ENCODE measurements at regions not wholly inside any gene's neighbourhood (a gene's known extent, or its start where the extent isn't known, plus 50 kb on each side); places are given as distances from the start of the nearest gene placed in this dataset.

GRCh38 chr18:33906046-33906445, 318.7 kb downstream of the NOL4 start:
- no peak for TF ChIP-seq ZFX (IDR thresholded peaks at IDR 0.05)
- TF ChIP-seq, protein P1, sequence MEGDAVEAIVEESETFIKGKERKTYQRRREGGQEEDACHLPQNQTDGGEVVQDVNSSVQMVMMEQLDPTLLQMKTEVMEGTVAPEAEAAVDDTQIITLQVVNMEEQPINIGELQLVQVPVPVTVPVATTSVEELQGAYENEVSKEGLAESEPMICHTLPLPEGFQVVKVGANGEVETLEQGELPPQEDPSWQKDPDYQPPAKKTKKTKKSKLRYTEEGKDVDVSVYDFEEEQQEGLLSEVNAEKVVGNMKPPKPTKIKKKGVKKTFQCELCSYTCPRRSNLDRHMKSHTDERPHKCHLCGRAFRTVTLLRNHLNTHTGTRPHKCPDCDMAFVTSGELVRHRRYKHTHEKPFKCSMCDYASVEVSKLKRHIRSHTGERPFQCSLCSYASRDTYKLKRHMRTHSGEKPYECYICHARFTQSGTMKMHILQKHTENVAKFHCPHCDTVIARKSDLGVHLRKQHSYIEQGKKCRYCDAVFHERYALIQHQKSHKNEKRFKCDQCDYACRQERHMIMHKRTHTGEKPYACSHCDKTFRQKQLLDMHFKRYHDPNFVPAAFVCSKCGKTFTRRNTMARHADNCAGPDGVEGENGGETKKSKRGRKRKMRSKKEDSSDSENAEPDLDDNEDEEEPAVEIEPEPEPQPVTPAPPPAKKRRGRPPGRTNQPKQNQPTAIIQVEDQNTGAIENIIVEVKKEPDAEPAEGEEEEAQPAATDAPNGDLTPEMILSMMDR (conservative IDR thresholded peaks at IDR 0.05) = no peak
- no peak overlapping the region for H3K27ac ChIP-seq

- TF ChIP-seq, protein P1 (conservative IDR thresholded peaks at IDR 0.05) = no peak
- no peak for TF ChIP-seq ZFX (IDR thresholded peaks at IDR 0.05)
- no peak overlapping the region for H3K27ac ChIP-seq
These were observed 322.7 kb downstream of the NOL4 start for GRCh38 chr18:33901894-33902512.

GRCh38 chr18:33900638-33901037, 322.6 kb downstream of the ASXL3 start:
- H3K27ac ChIP-seq = no peak overlapping the region
- TF ChIP-seq, protein P1 (conservative IDR thresholded peaks at IDR 0.05) = no peak
- no peak for TF ChIP-seq ZFX (IDR thresholded peaks at IDR 0.05)

DNA sequence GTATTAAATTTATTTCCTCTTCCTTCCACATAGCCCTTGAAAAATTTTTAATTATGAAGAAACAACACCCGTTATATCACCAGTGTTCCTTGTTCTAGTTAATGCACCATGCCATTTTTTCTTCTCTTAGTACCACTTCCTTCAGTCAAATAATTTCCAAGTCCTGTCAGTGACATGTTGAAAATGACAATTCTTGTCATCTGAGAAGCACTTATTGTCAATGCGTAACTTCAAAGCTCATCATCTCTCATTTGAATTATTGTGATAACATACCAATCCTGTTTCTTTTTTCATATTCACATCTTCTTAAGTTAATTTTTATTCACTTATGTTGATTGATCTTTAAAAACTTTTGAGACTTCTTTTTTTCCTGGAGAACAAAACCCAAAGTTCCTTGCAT, 320.4 kb downstream of the ASXL3 start:
- no peak overlapping the region for H3K27ac ChIP-seq
- no peak for TF ChIP-seq ZFX (IDR thresholded peaks at IDR 0.05)
- TF ChIP-seq, protein P1 (conservative IDR thresholded peaks at IDR 0.05) = no peak

- no peak overlapping the region for H3K27ac ChIP-seq
- no peak for TF ChIP-seq ZFX (IDR thresholded peaks at IDR 0.05)
These were observed 300.2 kb downstream of the ASXL3 start for GRCh38 chr18:33878213-33878612.

DNA sequence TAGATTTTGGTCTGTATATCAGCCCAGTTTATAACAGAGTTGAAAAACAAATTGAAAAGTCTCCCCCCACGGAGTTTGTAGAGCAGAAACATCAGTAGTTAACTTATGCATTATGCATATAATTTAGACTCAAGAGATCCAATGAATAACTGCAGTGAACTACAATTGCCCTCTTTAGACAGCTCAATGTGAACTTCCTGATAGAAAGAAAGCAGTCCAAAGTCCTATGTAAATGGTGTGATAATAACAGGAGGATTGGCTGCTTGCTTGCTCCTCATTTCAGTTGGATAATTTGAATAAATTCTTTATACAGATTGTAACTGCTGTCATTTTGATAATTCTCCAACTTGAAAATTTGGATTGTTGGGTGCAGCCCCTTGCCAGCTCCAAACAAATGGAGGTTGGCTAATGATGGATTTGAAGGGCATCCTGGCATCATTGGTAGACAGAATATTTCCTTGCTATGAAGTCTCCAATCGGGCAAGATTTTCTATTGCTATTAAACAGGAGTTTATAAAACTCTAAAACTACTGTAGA, 297.1 kb downstream of the ASXL3 start:
- TF ChIP-seq, protein P1 (conservative IDR thresholded peaks at IDR 0.05) = no peak
- no peak for TF ChIP-seq ZFX (IDR thresholded peaks at IDR 0.05)
- H3K27ac ChIP-seq = no peak overlapping the region

DNA sequence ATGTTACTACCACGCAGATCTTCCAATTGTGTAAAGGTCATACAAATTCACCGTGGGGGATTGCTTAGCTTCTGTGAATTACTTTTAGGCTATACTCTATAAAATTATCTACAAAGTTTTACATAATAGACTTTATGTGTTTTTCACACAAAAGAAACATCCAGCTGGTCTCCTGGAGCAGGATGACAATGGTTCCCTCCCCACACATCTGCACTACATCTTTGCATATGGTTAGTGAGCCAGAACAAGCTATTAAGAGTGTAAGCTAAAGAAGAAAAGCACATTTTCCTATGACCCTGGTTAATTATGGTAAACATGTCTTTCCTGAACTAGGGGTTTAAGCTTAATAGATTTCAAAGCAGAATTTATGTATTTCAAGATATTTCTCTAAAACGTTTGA, 295.1 kb downstream of the ASXL3 start:
- TF ChIP-seq, protein P1 (conservative IDR thresholded peaks at IDR 0.05) = no peak
- no peak for TF ChIP-seq ZFX (IDR thresholded peaks at IDR 0.05)
- no peak overlapping the region for H3K27ac ChIP-seq
